GM21529 (cell line): ENCODE measurements at regions not wholly inside any gene's neighbourhood (a gene's known extent, or its start where the extent isn't known, plus 50 kb on each side); places are given as distances from the start of the nearest gene placed in this dataset.

Experiments
- ATAC-seq: cut with Tn5 transposase; IDR thresholded peaks from one replicate; pipeline ENCODE4 v1.9.1; 2021; ENCODE audit not compliant: unreplicated experiment

DNA sequence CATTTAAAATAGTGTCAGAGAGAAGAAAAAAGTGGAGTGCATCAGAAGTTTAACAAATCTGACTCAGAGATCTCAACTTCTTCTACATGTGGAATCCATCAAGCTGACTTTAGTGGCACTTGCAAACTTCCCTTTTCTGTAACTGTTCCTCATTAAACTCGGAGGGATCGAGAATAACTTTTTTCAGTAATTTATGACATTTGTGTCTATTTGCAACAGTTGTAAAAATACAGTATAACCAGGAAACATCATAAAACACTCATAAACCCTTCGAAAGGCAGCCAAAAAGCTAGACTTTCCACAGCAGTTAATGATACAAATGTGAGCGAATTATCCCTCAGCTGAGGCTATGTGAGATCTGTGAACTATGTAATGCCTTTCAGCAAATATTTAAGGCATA, 1936.8 kb upstream of the SEL1L start:
- no peak for ATAC-seq

DNA sequence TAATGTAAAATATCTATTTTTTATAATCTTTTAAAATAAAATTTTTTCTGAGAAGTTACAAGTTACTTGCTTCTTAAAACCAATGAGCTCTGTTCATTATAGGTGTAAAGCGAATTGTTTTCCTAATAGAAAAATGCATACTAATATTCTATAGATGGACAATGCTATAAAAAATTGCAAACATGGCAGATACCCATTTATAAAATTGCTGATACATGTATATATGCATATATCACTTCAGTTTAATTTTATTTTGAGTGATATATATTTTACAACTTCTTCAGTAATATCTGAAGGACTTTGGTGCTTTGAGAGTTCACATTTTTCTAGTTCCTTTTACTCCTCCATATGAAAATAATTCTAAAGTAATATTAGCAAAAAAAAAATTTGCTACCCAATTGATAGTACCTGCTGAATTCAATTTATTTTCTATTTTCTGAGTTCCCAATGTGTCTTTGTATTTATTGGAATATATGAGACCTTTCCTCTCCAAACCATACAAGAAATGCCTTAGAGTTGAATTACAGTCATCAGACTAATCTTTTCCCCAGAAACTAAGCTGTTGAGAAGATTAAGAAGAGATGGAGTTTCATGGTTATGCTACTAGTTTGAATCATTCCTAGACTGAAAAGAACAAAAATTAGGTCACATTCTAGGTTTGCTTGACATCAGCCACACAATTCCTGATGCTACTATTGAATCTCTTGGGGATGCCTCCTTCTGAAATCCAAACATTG, 1937.5 kb upstream of the SEL1L start:
- no peak for ATAC-seq

DNA sequence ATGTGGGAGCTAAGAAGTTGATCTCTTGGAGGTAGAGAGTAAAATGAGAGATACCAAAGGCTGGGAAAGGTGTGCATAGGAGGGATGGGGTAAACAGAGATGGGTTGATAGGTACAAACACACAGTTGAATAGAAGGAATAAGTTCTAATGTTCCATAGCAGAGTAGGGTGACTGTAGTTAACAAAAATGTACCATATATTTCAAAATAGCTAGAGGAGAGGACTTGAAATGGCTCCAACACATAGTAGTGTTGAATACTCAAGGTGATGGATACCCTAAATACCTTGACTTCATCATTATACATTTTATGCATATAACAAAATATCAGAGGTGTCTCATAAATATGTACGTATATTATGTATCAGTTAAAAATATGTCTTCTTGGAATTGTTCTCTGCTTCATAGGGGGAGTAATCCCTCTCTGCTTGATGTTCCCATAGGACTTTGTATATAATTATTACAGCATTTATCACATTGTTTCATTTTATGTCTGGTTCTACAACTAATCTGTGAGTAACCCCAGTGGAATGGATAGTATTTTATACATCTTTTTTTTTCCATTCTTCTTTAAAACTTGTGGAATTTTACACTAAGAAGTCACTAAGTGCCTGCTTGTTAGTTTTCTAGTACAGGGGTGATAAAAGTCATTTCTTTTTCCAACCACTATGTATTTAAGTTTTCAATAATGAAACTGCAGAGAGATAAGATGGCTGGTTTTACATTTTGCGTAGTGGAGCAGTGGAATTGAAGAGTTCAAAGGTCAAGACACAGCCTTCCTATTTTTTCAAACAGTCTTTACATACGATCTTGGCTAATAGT, 1940.0 kb upstream of the SEL1L start:
- no peak for ATAC-seq

DNA sequence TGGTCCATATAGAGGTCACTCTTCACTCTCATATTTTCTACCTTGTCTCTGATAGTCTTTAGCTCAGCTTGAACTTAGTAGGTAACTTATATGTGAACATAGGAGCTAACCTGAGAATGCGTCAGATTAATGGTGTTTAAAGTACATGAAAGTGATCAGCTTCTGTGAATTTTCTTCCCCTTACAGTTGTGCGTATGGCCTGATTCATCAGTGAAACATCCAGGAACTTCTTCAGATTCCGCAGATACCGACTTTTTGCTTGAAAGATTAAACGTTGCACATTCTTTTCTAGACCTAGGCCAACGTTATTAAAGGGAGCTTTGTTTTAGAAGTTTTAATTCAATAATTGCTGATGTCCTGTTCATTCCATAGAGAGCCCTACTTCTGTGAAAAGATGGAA, 1945.1 kb upstream of the SEL1L start:
- ATAC-seq, result no peak

DNA sequence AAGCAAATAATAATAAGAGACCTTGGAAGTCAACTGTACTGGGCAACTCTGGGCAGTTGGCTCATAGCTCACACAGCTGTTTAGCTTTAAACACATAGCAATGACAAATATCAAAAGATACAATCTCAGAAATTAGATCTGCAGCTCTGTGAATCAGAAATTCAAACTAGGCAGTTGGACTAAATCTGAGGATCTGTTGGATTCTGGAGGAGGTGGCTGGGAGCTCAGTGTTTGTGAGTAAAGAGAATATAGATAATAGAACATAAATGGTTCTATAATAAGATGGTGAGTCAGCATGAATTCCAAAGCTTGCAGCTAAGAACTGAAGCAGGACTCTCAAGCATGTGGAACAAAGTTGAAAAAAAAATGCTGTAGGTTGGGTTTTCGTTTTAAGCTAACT, 1949.4 kb upstream of the SEL1L start:
- ATAC-seq, result no peak

DNA sequence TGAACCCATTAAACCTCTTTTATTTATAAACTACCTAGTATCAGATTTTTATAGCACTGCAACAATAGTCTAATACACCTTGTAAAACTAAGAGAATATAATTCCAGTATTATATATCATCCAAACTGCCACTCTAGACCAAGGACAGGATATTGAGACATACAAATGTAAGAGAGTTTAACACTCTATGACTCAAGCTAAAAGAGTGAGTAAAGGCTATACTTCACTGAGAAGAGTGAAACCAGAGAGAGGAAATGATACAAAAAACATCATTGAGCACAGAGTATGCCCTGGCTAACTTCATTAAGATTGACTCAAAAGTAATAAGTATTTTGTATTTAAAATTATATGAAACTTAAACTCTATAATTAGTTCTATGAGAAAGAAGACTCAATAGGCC, 1951.9 kb upstream of the SEL1L start:
- ATAC-seq, result no peak

DNA sequence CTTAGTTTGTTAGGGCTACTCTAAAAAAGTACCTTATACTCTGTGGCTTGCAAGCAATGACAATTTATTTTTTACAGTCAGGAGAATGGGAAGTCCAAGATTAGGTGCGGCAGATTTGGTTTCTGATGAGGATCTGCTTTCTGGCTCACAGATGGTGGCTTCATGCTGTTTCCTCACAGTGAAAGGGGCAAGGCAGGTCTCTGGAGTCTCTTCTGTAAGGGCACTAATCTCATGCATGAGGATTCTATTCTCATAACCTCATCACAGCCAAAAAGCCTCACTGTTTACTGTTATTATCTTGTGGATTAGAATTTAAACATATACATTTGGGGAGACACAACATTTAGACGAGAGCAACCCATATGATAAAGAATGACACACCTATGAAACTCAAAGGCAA, 1957.4 kb upstream of the SEL1L start:
- ATAC-seq, result no peak

DNA sequence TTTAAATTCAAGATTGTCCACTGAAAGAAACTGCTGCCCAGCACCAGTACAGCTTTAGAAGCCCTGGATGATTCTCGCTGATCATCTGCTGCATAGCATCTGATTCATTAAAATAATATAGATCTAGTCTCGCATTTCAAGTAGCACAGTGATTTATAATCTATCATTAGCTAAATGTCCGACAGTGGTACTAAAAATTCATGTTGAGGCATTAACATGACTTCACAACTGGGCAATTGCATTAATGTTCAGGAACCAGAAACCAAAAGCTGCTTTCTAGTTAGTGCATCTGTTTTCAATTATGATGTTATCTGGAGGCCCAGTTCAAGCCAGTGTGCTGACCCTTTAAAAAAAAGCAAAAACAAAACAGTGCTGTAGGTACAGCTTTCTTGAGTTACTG, 1987.2 kb upstream of the SEL1L start:
- no peak for ATAC-seq

DNA sequence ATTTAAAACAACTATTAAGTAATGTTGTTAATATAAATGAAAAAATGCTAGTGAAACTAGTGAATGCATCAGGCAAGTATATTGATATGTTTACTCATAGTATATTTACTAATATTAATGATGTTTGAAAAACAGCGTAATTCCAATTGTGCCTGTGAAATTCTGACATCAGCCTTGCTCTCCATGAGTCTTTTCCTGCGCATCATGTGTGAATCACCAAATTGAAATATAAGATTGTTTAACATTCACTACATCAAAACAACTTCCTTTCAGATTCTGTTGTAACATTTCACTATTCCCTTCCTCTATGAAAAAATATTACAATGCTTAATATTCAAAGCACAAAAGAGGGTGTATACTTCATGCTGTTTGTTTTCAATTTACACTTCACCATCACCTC, 1995.9 kb upstream of the SEL1L start:
- ATAC-seq, result no peak

DNA sequence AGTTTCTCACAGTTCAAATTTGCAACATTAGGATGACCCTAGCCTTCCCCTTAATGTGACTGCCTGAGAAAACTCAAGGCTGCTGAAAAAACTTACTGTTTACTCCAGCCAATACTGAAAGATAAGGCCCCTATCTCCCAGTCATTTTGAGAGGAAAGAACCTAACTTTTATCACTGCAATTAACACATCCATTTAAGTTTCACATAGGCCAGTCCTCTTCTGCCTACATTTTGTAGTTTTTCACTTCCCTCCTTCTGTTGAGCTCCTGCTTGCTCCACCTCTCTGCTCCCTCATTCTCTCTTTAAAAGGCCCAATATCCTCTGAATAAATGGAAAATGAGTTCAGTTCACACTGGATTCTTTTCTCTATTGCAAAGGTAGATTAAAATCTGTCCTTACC, 1996.2 kb upstream of the FLRT2 start:
- ATAC-seq, result no peak

DNA sequence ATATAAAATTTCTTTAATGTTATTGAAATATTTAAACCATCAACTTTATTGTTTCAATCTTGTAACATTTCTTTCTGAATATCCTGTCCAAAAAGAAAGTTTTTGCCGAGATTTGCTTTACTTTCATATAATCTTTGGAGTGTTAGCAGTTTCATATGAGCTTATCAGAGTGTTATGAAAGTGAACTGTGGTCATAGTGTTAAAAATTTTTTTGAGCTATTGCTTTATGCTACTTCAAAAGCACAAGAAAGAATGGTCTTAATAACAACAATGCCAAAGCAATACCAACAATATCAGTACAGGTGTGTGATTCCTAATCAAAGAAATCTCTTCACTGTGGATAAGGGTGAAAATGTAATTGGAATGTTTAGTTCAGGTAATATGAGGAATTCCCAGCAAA, 1994.9 kb upstream of the FLRT2 start:
- ATAC-seq, result no peak

DNA sequence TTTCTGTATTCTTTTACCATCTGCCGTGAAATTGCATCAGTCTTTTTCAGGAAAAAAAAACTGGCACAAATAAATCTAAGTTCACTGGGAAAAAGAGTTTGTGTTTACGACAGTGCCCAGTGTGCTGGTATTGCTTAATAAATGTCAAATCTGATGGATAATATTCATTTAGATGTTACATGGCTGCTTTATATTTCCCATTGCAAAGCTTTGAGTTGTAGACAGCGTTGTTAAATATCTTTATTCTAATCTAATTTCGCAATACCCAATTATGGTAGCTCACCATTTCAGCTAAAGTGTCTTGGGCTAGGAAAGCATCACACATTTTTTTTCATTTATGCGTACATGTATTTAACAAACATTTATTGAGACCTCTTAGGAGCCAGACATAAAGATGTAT, 1994.5 kb upstream of the FLRT2 start:
- no peak for ATAC-seq

DNA sequence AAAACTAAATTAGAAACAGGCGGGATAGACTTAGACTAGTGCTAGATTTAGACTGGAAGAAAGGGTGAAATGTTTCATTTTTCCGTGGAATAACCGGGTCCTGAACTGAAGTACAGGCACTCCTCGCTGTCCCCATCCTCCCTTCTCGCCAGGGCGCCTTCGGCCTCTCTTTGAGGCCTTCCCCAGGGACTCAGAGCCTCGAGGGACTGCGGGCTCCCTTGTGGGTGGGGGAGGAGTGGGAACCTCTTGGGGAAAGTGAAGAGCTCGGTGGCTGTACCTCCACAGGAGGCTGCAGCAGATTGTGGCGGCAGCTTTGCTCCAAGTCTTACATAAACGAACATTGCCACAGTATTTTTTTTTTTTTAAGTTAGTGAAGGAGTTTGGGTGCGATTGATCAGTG, 1988.8 kb upstream of the FLRT2 start:
- no peak for ATAC-seq

DNA sequence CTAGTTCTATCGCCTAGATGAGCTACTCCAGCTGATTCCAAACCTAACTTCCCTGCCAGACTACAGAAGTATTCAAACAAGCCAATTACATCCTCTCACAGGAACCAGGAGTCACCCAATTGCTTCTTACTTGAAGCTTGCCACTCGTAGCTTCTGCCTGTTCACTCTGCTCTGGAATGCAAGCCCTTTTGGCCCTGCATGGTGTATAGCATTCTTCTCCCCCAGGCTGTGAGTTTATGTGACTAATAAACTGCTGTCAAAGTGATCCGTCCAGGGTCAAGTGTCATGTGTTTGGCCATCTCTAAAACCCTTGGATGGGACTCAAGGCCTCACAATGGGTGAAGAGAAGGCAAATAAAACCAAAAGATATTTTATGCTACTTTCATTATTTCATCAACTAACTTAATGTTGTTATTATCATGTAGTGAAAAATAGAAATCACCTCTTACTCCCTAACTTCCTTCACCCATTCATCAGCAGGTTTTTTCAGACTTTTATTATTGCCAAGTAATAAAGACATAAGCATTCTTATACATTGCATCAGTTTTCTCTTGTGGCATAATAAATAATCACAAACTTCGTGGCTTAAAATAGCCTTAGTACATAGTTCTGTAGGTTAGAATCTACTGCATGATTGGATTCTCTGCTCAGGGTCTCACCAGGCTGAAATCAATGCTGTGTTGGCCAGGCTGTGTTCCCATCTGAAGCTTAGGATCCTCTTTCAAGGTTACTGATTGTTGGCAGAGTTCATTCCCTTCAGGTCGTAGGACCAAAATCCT, 1981.7 kb upstream of the FLRT2 start:
- no peak for ATAC-seq

DNA sequence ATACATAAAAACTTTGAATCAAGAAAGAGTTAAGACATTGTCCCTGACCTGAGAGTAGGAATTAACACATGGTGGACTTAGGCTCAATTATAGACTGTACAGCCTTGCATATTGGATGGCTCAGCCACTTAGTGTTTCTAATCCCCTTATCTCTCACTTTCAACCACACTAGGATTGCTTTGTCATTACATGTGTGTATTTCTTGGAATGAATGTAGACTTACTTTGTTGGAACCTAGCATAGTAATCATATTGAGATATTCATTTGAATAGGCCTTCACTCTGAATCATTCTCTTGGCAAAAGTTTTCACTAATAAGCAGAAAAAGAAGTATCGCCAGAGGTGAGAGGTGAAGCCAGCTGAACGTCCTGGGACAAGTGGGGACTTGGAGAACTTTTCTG, 1973.9 kb upstream of the FLRT2 start:
- no peak for ATAC-seq

DNA sequence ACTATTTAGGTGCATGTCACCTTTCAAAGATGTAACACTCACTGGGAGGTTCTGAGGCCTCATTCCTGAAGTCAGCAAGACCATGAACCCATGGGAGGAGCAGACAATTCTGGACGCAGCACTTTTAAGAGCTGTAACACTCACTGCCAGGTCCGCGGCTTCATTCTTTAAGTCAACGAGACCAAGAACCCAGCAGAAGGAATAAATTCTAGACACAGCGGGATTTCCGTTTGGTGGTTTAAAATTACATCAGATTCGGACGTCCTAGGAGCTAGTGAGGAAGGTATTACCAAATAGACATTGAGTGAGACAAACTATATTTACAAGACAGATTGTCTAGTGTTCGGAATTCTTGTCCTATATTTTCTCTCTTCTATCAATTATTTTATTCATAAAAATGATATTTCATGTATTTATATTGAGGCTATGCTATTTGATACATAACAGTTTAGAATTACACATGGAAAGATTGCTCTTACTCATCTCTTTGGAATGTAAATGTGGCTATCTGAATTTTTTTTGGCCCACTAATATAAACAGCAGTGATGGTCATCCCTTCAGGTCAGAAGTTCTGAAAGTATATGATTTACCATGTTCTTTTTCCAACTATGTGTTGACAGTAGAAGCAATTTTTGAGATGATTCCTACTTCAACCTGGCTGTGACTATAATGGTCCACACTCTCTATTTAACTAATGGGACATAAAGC, 1973.0 kb upstream of the FLRT2 start:
- ATAC-seq, result no peak

DNA sequence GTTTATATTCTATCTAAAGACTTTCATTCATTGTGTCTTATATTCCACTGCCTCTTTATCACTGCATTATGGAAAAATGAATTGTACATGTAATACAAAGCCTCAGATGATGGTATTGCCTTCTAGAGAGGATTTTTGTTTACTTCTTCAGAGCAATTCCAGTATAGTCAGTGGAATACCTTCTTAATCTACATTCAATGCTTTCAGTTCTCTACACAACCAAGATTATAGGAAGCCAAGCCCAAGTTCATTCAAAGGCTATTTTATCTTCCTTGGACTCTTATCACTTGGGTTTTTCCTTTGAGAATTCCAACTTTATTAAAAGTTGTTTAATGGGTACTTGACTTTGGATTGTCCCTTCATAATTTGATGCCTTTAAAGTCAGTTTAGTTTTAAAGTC, 1971.0 kb upstream of the FLRT2 start:
- no peak for ATAC-seq

DNA sequence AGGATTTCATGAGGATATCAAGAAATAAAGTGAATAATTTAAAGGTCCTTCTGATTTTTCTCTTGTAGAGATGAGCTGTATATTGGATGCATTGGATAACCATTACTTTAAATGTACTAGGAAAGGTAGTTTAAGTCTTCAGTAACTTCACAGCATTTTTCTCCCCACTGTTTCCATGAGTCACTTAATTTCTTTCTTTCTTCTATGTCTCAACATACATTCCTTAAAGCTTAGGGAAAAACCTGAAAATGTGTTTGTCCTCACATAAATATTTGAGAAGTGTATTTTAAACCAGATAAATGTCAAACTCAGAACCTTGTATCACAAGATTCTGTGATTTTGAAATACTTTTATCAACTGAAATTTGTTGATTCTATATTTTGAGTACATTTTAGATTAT, 1970.2 kb upstream of the FLRT2 start:
- ATAC-seq, result no peak

DNA sequence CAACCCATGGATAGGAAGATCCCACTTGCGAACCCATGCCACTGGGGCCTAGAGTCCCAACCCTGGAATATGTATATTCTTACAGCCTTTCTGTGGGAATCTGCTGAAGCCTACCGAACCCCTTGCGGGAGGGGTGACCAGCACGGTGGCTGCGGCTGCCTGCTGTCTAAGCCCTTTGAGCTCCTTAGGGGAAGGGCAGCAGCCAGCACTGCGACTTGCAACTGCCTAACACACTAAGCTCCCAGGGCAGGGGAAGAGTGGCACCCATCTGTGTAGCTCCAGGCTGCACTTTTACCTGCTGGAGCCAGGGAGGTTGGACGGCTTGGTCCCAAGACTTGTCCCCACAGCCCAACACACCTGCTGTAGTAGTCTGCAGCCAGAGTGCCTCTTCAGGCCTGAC, 1968.7 kb upstream of the FLRT2 start:
- no peak for ATAC-seq

DNA sequence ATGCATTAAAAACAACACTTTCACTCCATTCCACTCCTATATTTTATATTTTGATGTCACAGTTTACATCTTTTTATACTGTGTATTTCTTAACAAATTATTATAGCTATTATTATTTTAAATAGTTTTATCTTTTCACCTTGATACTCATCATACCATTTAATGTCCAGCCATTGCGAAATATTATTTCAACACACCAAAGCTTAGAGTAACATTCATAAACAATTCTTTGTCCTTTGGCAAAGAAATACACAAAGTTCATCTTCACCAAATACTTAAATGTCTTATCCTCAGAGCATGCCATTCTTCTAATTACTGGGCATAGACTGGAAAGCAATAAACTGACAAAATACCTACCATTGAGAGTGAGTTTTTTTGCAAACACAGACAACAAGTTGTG, 1963.4 kb upstream of the FLRT2 start:
- no peak for ATAC-seq

DNA sequence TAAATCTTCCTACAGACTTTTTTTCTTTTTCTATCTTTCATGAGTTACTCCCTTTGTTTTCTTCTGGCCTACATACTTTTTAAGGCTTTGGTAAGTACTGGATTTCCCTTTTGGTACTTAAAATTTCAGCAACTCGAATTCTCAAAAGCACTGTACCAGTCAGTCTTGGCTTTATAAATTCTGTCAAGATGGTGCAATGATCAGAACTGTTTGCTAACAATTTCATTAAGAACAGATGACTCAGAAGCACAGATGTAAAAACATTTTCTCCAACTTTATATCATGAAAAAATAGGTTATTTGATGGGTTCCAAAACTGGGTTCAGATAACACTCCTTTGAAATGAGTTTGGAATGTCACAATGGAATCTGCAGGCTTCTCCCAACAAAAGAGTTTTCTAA, 1961.8 kb upstream of the FLRT2 start:
- ATAC-seq, result no peak
